ENCODE measurements at regions not wholly inside any gene's neighbourhood (a gene's known extent, or its start where the extent isn't known, plus 50 kb on each side); places are given as distances from the start of the nearest gene placed in this dataset.

- Histone ChIP-seq H3K79me2 (ENCODE audit: insufficient read depth, low read depth) (no peaks in the 10 kb centered on the region), H3K4me2 (no peak overlapping the region), H3K27ac (no peak overlapping the region), H4K20me1 (ENCODE audit: insufficient read depth) (no peaks in the 10 kb centered on the region), H3K36me3 (ENCODE audit: insufficient read depth) (no peaks in the 10 kb centered on the region), H3K4me3 (IDR thresholded peaks at IDR 0.05; ENCODE audit: insufficient read depth, low read depth, low read length) (no peak overlapping the region), H3K9ac (no peak overlapping the region), H3K27me3 (ENCODE audit: insufficient read depth, low read depth) (no peaks in the 10 kb centered on the region), H2AFZ (ENCODE audit: low read depth) (no peak overlapping the region), H3K4me1 (ENCODE audit: low read depth, poor library complexity, severe bottlenecking) (no peaks in the 10 kb centered on the region)
- TF ChIP-seq CTCF (conservative IDR thresholded peaks at IDR 0.05; ENCODE audit: low read depth, low read length): no peak
Observed at GRCh38 chr12:65707051-65707450, 117.2 kb upstream of the HMGA2 start.

- H3K27ac ChIP-seq: no peak overlapping the region
- no peaks in the 10 kb centered on the region for H3K36me3 ChIP-seq (ENCODE audit: insufficient read depth)
- no peak overlapping the region for H3K4me3 ChIP-seq (IDR thresholded peaks at IDR 0.05; ENCODE audit: insufficient read depth, low read depth, low read length)
- H3K79me2 ChIP-seq (ENCODE audit: insufficient read depth, low read depth): no peaks in the 10 kb centered on the region
- H3K4me1 ChIP-seq (ENCODE audit: low read depth, poor library complexity, severe bottlenecking): no peaks in the 10 kb centered on the region
- H4K20me1 ChIP-seq (ENCODE audit: insufficient read depth): no peaks in the 10 kb centered on the region
- no peak overlapping the region for H3K4me2 ChIP-seq
- no peak overlapping the region for H3K9ac ChIP-seq
- H3K27me3 ChIP-seq (ENCODE audit: insufficient read depth, low read depth): no peaks in the 10 kb centered on the region
- H2AFZ ChIP-seq (ENCODE audit: low read depth): no peak overlapping the region
- no peak for TF ChIP-seq CTCF (conservative IDR thresholded peaks at IDR 0.05; ENCODE audit: low read depth, low read length)
Observed at GRCh38 chr12:65712260-65713004, 111.9 kb upstream of the HMGA2 start.

GRCh38 chr12:65715961-65716360, 108.3 kb upstream of the HMGA2 start:
- H3K79me2 ChIP-seq (ENCODE audit: insufficient read depth, low read depth): no peaks in the 10 kb centered on the region
- no peak overlapping the region for H3K9ac ChIP-seq
- no peaks in the 10 kb centered on the region for H3K36me3 ChIP-seq (ENCODE audit: insufficient read depth)
- no peak overlapping the region for H3K27ac ChIP-seq
- H3K27me3 ChIP-seq (ENCODE audit: insufficient read depth, low read depth): no peaks in the 10 kb centered on the region
- H4K20me1 ChIP-seq (ENCODE audit: insufficient read depth): no peaks in the 10 kb centered on the region
- no peak overlapping the region for H3K4me3 ChIP-seq (IDR thresholded peaks at IDR 0.05; ENCODE audit: insufficient read depth, low read depth, low read length)
- no peaks in the 10 kb centered on the region for H3K4me1 ChIP-seq (ENCODE audit: low read depth, poor library complexity, severe bottlenecking)
- no peak for TF ChIP-seq CTCF (conservative IDR thresholded peaks at IDR 0.05; ENCODE audit: low read depth, low read length)
- H2AFZ ChIP-seq (ENCODE audit: low read depth): no peak overlapping the region
- no peak overlapping the region for H3K4me2 ChIP-seq

- Histone ChIP-seq H4K20me1 (ENCODE audit: insufficient read depth) (no peaks in the 10 kb centered on the region), H3K9ac (no peak overlapping the region), H3K4me3 (IDR thresholded peaks at IDR 0.05; ENCODE audit: insufficient read depth, low read depth, low read length) (no peak overlapping the region), H3K4me1 (ENCODE audit: low read depth, poor library complexity, severe bottlenecking) (no peaks in the 10 kb centered on the region), H3K79me2 (ENCODE audit: insufficient read depth, low read depth) (no peaks in the 10 kb centered on the region), H3K27ac (no peak overlapping the region), H3K36me3 (ENCODE audit: insufficient read depth) (no peaks in the 10 kb centered on the region), H3K27me3 (ENCODE audit: insufficient read depth, low read depth) (no peaks in the 10 kb centered on the region), H2AFZ (ENCODE audit: low read depth) (no peak overlapping the region), H3K4me2 (no peak overlapping the region)
- no peak for TF ChIP-seq CTCF (conservative IDR thresholded peaks at IDR 0.05; ENCODE audit: low read depth, low read length)
Observed at GRCh38 chr12:65720136-65721130, 103.8 kb upstream of the HMGA2 start.

Data from KMS-11 (cell line).